SKM-1 (cell line): ENCODE measurements at regions not wholly inside any gene's neighbourhood (a gene's known extent, or its start where the extent isn't known, plus 50 kb on each side); places are given as distances from the start of the nearest gene placed in this dataset.
"Not testable (repeated sequence)": the region's sequence is repeated elsewhere in the genome, so short reads cannot be mapped to it uniquely, and the experiment has no call there.

Experiments used
- DNase-seq: peaks from one replicate; lab custom pipeline; 2025; ENCODE audit not compliant: unreplicated experiment; lab: John Stamatoyannopoulos, UW

DNA sequence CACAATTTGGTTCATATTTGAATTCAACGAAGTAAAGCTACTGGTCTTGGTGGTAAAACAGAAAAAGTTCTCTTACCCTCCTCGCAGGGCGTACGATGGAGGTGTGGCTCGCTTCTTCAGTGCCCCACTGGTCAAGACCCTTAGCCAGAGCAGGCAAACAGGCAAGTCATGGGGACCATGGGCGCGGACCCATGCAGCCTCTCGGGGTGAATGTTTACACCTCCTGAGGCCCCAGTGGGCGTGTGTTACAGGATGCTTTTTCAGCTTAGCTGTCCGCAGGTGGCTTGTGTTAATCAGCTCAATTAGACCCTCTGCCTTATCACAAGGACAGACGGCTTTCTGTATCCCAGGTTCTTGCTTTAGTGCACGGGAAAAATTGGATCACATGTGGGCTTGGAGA lies 991.8 kb downstream of the GBE1 start:
- no peak for DNase-seq

DNA sequence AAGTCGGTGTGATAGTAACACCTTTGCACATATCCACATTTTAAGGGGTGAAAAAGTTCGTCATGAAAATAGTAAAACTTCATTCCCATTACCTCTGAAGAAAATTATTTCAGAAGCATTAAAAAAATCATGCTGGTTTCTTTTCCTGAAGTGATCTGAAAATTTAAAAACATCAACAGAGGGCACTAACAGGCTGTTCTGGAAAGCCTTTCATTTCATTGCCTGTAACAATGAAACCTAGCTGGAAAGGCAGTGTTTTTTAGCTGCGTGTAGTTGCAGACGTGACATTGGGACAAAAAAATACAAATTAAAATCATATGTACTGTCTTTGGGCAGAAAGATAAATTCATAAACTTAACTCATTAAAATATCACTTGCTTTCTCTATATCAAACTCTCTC lies 993.8 kb downstream of the GBE1 start:
- DNase-seq, result no peak

DNA sequence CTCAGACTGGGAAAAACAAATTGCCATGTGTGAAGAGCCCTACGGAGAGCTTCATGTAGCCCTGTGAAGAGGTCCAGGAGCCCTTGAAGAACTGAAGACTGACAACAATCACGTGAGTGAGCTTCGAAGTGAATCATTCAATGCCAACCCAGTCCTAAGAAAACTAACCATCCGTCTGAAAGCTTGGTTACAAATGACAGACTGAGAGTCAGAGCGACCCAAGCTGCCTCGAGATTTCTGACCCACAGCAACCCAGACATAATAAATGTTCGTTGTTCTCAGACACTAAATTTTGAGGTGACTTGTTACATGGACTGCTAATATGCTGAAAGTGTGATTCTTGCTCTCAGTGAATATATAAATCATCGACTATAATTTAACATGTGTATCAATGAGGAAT lies 987.2 kb upstream of the ROBO1 start:
- DNase-seq, result no peak

DNA sequence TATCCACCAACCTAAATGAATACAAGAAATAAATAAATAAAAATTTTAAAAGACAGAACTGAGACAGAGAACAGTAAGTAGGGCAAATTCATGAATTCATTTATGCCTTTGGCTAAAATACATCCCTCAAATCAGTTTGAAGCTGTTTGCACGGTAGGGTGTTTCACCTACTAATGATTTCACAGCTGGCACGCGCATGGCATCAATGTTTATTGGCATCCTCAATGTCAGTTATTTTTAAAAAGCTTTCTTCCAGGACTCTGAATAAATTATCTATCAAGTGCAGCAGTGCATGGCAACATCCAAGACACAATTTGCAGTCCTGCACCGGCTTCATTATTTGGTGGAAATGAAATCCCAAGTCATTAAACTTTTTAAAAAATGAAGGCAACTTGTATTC lies 985.2 kb upstream of the ROBO1 start:
- DNase-seq, result no peak

DNA sequence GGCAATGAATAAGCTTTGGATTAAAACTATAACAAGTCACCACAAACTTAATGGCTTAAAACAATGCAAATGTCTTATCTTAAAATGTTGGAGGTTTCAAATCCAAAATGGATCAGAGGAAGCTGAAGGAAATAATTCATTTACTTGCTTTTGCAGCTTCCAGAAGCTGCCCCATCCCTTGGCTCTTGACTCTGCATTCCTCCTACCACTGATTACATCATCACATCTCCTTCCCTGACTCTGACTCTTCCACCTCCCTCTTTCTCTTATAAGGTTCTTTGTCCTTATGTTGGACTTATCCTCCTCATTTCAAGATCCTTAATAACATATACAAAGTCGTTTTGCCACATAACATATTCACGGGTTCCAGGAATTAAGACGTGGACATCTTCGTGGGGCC lies 982.8 kb upstream of the ROBO1 start:
- no peak for DNase-seq

DNA sequence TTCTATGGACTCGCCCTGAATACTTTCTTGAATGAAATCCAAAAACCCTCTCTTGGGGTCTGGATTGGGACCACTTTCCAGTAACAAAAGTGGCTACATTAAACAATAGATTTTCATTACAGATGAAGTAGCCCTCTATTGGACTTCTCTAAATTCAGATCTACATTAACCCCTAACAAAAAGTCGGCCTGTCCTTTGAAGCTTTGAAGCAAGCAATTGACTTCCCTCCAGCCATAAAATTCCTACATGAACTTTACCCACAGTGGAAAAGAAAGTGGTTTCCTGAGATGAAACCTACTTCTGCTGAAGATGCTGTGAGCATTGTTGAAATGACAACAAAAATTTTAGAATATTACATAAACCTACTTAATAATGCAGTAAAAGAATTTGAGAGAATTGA lies 967.1 kb upstream of the ROBO1 start:
- no peak for DNase-seq

DNA sequence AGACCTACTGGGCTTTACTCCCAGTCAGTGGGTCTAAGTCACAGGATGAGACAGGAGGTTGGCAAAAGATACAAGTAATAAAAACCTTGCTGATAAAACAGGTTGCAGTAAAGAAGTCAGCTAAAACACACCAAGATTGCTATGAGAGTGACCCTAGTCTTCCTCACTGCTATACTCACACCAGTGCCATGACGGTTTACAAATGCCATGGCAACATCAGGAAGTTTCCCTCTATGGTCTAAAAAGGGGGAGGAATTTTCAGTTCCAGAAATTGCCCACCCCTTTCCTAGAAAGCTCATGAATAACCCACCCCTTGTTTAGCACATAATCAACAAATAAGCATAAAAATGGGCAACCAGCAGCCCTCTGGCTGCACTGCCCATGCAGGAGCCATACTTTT lies 966.7 kb upstream of the ROBO1 start:
- no peak for DNase-seq

DNA sequence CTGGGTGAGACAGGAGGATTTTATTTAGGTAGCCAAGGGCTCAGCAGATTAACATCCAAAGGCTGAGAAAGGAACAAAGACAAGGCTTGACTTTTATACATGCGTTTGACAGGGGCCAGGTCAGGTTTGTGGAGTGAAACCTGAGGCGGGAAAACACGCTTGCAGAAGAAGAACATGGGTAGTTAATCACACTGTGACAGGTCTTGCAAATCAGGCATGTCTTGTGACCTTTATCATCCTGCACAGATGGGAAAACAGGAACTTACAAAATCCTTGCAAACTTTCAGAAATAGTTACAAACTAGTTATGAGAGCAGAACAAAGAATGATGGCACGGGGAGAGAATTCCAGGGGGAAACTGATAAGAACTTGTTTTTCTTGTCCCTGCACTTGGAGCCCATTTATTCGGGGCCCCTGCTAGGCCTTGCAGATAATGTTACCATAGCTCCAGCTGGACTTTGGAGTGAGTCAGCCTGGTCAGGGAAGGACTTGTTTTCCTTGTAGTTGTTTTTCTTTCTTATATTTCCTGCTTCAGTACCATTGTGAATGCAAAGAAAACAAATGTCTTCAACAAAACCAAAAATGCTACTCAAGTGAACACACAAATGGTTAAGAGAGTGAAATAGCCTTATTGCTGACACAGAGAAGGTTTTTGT lies 965.9 kb upstream of the ROBO1 start:
- DNase-seq, result peak; percentile 86

DNA sequence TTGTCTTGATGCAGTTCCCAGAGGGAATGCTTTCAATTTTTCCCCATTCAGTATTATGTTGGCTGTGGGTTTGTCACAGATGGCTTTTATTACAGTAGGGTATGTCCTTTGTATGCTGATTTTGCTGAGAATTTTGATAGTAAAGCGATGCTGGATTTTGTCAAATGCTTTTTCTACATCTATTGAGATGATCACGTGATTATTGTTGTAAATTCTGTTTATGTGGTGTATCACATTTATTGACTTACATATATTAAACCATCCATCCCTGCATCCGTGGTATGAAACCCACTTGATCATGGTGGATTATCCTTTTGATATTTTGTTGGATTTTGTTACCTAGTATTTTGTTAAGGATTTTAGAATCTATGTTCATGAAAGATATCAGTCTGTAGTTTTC lies 959.8 kb upstream of the ROBO1 start:
- DNase-seq, result not testable (repeated sequence)

DNA sequence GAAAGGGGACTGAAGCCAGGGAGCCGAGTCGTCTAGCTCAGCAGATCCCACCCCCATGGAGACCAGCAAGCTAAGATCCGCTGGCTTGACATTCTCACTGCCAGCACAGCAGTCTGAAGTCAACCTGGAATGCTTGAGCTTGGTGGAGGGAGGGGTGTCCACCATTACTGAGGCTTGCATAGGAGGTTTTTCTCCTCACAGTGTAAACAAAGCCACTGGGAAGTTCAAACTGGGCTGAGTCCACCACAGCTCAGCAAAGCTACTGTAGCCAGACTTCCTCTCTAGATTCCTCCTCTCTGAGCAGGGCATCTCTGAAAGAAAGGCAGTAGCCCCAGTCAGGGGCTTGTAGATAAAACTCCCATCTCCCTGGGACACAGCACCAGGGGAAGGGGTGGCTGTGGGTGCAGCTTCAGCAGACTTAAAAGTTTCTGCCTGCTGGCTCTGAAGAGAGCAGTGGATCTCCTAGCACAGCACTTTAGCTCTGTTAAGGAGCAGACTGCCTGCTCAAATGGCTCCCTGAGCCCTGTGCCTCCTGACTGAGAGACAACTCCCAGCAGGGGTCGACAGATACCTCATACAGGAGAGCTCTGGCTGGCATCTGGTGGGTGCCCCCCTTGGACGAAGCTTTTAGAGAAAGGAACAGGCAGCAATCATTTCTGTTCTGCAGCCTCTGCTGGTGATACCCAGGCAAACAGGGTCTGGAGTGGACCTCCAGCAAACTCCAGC lies 942.0 kb upstream of the ROBO1 start:
- not testable (repeated sequence) for DNase-seq

DNA sequence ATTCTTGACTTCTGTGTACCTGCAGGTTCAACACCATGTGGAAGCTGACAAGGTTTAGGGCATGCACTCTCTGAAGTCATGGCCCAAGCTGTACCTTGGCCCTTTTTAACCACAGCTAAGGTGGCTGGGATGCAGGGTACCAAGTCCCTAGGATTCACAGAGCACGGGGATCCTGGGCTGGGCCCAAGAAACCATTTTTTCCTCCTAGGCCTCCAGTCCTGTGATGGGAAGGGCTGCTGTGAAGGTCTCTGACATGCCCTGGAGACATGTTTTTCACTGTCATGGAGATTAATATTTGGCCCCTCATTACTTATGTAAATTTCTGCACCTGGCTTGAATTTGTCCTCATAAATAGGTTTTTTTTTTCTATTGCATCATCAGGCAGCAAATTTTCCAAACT lies 937.5 kb upstream of the ROBO1 start:
- DNase-seq, result no peak

DNA sequence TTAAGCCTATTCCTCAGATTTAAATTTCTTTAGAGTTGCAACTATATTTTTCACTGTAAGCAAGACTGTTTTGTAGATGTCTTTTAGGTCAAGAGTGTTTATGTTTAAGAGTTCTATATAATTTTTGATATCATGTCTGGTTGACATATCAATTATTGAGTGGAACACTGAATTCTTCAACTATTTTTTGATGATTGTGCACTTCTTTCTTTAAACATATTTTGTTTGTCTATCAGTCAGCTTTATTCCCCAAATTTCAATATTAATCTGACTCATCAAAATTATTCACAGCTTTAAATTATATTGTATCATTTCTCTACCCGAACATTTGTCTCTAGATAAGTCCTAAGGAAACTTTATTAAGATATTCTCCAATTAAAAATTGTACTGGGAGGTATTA lies 933.6 kb upstream of the ROBO1 start:
- no peak for DNase-seq

DNA sequence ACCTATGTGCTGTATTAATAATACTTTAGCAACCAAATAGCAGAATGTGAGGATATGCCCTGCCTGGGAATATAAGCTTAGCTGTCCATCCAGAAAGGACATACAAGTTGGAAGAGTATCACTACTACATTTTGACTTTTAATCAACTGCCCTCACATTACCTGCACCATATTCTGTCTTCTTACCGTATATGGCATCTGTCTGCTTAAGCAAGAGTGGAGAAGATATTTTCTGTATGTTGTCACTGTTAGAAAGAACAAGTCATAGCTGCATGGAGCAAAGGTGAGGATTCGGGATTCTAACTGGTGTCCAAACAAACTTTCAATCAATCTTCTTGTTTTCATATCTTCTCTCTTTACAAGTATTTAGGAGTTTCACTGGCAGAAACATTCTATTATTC lies 929.5 kb upstream of the ROBO1 start:
- DNase-seq, result no peak

DNA sequence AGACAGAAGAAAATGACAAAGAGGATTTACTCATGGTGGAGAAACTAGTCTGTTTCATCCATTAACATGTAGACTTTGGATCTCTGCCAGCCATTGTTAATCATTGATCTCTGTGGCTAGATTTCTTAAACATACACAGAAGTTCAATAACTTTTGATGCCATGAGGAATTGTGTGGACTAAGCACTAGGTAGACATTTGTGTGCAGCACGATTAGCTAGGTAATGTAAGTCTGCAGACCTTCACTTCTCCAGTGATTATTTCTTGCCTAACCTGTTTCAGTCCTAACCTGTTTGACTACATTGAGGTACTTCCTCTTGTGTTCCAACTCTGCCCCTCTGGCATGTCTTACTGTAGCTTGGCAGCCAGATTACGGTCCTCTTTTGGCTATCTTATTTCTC lies 928.5 kb upstream of the ROBO1 start:
- no peak for DNase-seq

DNA sequence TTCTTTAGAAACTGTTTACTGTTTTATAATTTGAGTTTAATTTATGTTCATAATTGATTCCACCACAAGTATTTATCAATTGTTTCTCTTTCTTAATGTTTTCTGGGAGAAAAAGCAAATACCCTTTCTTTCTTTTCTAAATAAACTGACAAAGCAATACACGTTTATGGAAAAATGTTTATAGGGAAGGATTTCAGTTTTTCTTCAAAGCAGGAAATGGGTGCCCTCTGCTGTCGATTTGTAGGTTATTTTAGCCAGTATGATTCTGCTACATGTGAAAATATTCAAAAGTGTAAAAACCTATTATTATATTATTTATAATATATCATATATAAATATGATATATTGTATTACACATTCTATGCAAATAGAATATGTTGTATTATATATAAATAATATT lies 921.0 kb upstream of the ROBO1 start:
- no peak for DNase-seq

DNA sequence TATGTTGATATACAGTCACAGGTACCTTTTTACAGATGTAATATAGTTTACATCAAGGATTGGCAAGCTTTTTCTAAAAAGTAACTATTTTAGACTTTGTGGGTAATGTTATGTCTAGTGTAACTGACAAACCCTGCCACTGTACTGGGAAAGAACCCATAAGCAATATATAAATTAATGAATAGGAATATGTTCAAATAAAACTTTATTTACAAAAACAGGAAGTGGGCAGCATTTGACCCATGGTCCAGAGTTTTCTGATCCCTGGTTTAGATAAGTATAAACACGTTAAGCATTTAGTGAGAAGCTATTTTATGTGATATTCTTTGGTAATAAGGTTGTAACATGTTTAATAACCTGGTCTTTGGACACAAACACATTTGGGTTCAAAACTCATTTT lies 915.2 kb upstream of the ROBO1 start:
- DNase-seq, result no peak

DNA sequence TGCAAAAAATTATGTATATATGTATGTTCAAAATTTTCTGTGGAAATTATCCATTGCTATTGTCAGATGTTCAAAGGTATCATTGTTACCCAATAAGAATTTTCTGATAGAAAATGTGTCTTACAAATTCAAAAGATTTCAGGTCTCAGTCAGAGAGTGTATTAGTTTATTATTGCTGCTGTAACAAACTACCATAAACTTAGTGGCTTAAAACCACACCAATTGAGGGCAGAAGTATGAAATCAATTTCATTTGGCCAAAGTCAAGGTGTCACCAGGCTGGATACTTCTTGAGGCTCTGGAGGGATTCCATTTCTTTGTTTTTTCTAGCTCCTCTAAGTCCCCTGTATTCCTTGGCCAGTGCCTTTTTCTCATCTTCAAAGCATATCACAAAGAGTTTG lies 914.4 kb upstream of the ROBO1 start:
- no peak for DNase-seq

DNA sequence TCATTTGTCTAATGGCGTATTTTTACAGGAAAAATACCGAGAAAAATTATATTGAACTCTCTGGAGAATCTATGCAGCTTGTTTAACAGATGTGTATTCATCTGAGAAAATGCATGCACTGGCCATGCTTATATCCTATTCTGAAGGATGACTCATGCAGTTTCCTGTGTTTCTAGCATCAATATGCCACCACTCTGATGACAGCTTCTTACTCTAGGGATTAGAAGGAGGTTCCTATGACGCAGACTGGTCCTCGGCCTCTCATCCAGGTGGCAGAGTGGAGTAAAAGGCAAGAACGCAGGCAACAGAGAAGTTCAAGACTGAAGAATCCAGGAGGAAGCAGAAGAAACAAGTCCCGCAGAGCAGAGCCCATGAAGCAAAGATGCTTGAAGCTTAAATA lies 910.0 kb upstream of the ROBO1 start:
- DNase-seq, result no peak

DNA sequence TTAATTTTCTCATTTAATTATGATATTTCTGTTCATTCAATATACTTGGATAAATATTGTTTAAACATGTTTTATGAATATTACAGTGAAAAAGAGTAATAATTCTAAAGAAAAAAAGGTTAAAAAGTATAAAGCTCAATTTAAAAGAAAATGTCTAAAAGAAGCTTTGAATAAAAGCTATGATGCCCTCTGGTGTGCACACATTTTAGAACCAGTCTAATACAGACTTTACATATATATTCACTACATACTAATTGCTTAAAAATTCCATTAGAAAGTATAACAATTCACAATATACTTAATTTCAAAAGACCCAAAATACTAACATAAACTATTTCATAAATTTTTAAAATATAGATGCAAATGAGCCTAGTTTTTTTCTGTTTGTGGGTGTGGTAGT lies 909.1 kb upstream of the ROBO1 start:
- no peak for DNase-seq

DNA sequence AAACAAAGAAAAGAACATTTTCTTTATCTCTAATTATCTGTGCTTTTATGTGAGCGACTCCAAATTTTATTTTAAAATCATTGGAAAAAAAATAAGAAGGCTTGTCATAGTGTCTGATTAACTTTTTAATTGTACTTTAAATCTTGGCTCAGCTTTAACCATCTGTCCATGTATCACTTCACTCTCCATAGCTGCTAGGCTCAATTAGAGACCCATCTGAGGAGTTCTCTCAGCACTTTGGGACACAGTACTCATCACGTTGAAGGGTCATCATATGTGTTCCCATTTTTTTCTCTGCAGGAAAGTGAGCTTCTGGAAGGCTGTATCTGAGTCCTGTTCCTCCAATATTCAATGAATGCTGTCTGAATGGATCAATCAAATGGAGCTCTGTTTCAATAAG lies 908.5 kb upstream of the ROBO1 start:
- DNase-seq, result no peak

DNA sequence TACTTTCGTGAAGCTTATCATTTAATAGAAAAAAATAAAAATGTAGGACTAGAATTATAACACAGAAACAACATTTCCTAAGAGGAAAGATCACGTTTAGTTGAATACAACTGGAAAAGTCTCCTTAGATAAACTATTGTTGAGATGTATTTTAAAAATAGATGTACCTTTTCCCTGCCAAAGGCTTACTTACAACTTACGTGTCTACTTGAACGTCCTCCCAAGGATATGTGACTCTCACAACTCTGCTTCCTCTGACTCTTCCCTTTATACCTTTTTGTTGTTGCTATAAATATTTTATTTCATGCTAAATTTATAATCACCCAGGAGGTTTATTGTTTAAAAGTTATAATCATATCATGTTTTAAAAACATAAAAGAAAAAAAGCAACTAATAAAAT lies 908.0 kb upstream of the ROBO1 start:
- no peak for DNase-seq

DNA sequence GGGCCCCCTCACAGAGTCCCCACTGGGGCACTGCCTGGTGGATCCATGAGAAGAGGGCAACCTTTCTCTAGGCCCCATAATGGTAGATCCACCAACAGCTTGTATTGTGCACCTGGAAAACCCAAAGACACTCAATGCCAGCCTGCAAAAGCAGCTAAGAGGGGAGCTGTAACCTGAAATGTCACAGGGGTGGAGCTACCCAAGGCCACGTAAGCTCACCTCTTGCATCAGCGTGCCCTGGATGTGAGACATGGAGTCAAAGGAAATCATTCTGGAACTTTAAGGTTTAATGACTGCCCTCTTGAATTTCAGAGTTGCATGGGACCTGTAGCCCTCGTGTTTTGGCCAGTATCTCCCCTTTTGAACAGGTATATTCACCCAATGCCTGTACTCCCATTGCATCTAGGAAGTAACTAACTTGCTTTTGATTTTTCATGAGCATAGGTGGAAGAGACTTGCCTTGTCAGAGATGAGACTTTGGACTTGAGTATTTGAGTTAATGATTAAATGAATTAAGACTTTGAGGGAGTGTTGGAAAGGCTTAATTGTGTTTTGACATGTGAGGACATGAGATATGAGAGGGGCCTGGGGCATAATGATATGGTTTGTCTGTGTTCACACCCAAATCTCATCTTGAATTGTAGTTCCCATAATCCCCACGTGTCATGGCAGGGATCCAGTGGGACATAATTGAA lies 900.9 kb upstream of the ROBO1 start:
- no peak for DNase-seq

DNA sequence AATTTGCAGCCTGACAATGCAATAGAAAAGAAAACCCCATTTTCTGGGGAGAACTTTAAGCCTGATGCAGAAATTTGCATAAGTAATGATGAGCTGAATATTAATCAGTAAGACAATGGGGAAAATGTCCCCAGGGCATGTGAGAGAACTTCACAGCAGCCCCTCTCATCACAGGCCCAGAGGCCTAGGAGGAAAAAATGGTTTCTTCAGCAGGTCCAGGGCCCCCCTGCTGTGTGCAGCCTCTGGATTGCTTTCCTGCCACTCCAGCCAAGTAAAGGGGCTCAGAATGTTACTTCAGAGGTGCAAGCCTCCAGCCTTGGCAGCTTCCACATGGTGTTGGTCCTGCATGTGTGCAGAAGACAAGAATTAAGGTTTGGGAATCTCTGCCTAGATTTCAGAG lies 900.3 kb upstream of the ROBO1 start:
- DNase-seq, result no peak
